NCI-H1105 (cell line): ENCODE measurements at regions not wholly inside any gene's neighbourhood (a gene's known extent, or its start where the extent isn't known, plus 50 kb on each side); places are given as distances from the start of the nearest gene placed in this dataset.
"Not testable (repeated sequence)": the region's sequence is repeated elsewhere in the genome, so short reads cannot be mapped to it uniquely, and the experiment has no call there.

Experiments
- DNase-seq: peaks from one replicate; lab custom pipeline; 2025; lab: John Stamatoyannopoulos, UW

DNA sequence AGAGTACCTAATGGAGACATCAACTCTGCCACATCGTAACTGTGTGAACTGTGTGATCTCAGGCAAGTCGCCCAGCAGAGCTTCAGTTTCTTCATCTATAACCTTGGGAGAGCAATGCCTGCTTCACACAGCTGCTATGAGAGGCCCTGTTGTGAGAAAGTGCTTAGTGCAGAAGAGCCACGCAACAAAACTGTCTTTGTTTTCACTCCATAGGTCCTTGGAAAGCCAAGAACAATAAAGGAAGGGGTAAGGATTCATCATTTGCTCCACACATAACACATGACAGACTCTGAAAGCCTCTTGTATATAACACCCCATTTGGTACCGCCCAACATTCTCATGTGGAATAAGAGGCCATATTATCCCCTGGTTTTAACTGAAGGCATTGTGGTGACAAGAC is 231.9 kb upstream of the ISX start:
- DNase-seq, result no peak

DNA sequence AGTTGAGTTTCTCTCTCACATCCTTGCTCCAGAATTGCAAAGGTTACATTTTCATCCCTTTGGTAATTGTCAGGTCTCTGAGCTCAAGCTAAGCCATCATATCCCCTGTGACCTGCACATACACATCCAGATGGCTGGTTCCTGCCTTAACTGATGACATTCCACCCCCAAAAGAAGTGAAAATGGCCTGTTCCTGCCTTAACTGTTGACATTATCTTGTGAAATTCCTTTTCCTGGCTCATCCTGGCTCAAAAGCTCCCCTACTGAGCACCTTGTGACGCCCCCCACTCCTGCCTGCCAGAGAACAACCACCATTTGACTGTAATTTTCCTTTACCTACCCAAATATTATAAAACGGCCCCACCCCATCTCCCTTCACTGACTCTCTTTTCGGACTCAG is 231.4 kb upstream of the ISX start:
- not testable (repeated sequence) for DNase-seq

- DNase-seq, result no peak
These were observed 224.6 kb upstream of the ISX start for GRCh38 chr22:34841331-34841771.

DNA sequence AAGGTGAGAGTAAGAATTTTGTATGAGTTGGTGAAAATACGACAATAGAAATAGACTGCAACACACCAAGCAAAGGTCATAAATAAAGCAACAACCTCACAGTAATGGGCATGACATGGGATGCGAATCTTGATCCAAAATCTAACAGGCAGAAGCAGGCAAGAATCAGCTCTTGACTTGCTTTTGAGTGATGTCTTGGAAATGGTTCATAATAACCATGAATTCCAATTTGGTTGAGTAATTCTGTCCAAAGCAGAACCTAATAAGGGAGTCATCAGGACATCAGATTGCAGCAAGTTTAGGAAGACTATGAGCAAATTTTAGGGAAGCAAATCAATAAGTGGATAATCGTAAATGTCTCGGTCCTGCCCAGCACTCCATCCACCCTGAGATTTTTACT is 224.0 kb upstream of the ISX start:
- no peak for DNase-seq

- DNase-seq, result no peak
These were observed 223.3 kb upstream of the ISX start for GRCh38 chr22:34842630-34843029.

DNA sequence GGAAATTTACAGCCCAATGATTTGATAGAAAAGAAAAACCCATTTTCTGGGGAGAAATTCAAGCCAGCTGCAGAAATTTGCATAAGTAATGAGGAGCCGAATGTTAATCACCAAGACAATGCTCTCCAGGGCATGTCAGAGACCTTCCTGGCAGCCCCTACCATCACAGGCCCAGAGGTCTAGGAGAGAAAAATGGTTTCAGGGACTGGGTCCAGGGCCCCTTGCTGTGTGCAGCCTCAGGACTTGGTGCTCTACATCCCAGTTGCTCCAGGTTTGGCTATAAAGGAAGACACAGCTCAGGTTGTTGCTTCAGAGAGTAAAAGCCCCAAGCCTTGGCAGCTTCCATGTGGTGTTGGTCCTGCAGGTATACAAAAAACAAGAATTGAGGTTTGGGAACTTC is 222.2 kb upstream of the ISX start:
- not testable (repeated sequence) for DNase-seq

- DNase-seq, result no peak
These were observed 220.6 kb upstream of the ISX start for GRCh38 chr22:34845391-34845790.

GRCh38 chr22:34847072-34847471 is 218.9 kb upstream of the ISX start:
- DNase-seq, result no peak

GRCh38 chr22:34849965-34850364 is 216.0 kb upstream of the ISX start:
- no peak for DNase-seq

- DNase-seq, result no peak
These were observed 213.9 kb upstream of the ISX start for GRCh38 chr22:34851918-34852662.

DNA sequence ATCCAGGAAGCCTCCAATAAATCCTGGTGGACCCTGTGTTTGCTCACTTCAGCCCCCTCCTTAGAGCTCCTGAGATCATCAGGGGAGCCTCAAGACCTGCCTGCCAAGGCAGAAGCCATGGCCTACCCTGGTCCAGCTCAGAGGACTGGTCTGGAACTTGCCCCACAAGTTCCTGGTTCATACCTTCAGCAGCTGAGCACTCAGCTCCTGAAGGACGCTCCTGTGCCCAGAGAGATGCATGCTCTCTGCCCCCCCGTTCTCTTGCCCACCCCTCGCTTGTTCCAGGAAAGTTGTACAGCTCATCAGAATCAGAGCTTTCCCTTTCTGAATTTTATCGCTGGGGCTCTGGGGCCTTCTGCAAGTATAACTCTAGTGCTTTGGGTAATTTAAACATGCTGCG is 210.5 kb upstream of the ISX start:
- no peak for DNase-seq

- no peak for DNase-seq
These were observed 207.9 kb upstream of the ISX start for GRCh38 chr22:34858066-34858465.

- no peak for DNase-seq
These were observed 204.2 kb upstream of the ISX start for GRCh38 chr22:34861787-34862186.

DNA sequence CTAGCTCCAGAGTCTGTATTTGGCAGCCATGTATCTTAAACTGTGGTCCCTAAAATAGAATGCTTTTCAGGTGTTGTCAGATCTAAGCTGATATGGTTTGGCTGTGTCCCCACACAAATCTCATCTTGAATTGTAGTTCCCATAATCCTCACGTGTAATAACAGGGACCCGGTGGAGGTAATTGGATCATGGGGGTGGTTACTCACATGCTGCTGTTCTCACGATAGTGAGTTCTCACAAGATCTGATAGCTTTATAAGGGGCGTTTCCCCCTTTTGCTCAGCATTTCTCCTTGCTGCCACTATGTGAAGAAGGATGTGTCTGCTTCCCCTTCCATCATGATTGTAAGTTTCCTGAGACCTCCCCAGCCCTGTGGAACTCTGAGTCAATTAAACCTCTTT is 199.9 kb upstream of the ISX start:
- DNase-seq, result no peak

DNA sequence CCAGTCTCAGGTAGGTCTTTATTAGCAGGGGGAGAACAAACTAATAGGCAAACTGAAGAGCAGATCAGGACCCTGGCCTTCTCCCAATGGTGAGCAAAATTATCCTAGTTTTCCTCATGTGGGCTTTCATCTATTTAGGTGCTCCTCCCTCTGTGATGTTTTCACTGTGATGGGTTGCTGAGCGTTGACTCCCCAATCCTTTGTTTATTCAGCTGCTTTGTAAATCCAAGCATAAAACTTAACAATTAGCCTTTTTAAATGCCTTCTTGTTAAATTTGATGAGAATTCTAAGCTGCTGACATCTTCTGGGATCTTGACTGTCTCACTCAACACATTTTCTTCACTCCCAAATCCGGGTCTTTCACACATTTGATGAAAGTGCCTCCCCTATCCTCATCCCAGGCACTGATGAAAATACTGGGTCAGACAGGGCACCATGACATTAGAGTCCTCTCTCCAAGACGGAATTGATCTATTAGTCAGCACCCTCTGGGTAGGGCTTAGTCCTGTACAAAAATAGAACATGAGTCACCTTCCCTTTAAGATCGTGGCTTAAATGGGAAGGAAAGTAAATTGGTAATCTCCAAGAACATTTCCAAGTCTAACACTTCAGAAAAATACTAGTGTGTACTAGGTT is 199.3 kb upstream of the ISX start:
- DNase-seq, result no peak

DNA sequence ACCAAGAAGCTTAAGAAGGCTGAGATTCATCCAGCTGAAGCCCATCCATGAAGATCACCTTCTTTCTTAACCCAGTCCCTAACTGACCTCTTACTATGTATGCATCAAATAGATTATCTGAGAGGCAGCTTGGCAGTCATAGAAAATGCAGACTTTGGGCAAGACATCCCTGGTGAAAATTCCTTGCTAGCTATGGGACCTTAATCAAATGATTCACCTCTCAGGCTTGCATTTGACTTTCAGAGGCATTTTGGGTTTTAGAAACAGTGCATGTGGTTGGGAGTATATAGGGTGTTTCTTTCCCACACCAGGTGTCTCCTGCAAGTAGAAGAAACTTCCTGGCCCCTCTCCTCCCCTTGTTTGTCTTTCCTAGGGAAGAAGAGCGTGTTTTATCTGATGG is 188.5 kb upstream of the ISX start:
- DNase-seq, result no peak

DNA sequence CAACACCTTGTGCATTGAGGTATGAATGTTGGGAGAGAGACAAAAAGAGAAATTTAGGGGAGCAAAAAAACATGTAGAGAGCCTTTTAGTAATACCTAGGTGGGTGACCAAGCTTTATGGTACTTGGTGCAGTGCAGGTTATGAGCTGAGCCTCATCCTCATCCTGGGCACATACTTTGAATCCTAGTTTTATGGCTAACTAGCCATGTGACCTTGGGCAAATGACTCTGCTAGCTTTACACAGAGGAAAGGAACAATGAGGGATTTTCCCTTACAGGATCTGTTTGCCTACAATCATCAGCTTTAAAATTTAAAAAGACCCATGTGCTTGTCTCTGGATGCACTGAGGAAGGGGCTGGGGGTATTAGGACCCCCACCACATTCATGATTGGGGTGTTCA is 187.8 kb upstream of the ISX start:
- DNase-seq, result no peak

GRCh38 chr22:34879001-34879400 is 187.0 kb upstream of the ISX start:
- no peak for DNase-seq

DNA sequence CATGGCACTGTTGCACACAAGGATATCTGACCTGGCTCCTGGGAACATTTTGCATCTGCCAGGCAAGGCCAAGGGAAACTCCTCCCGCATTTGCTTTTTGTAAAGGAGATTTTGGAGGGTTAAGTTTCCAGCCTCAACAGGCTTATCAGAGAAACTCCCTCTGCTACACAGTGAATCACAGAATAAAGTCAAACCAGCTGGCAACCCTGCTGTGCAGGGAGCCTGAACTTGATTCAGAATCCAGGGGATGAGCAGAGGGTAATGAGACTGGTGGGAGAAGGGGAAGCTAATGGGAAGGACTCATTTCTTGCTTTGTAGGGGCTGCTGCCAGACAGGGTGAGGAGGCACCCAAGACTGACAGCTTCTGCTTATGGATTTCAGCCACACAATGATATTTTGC is 185.3 kb upstream of the ISX start:
- no peak for DNase-seq

- no peak for DNase-seq
These were observed 184.5 kb upstream of the ISX start for GRCh38 chr22:34881453-34881852.

DNA sequence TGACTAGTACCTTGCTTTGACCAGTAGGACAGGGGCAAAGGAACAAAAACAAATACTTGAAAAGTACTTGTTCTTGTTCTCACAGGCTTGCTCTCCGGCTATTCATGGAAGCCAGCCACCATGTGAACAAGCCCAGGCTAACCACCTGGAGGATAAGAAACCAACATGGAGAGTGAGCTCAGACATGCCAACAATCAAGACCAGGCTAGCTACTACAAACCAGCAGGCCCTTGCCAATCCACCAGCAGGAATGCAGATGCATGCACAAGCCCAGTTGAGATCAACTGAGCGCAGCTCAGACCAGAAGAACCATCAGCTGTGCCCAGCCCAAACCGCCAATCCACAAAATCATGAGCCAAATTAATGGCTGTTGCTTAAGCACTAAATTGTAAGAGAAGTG is 180.1 kb upstream of the ISX start:
- no peak for DNase-seq

- no peak for DNase-seq
These were observed 179.6 kb upstream of the ISX start for GRCh38 chr22:34886391-34886790.

- no peak for DNase-seq
These were observed 179.1 kb upstream of the ISX start for GRCh38 chr22:34886812-34887211.

DNA sequence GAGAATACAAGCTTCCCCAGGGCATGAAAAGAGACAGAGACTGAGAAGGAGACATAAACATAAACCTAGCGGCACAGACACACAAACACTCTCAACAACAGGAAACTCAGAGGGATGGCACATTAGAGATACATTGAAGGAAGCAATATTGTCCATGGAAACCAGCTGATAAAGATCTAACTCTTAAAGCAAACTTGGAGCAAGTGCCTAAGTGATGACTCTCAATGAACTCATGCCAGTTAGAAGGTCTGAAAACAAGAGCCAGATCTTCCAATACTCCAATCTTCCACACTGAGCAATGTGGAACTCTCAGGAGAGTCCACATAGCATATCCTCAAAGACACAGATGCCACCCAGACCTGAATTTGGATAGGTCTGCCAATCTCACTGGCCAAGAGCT is 168.8 kb upstream of the ISX start:
- DNase-seq, result no peak
